GM12874 (cell line): ENCODE measurements at regions not wholly inside any gene's neighbourhood (a gene's known extent, or its start where the extent isn't known, plus 50 kb on each side); places are given as distances from the start of the nearest gene placed in this dataset.

Source experiments
- TF ChIP-seq, protein P1 (sequence below): IDR thresholded peaks from 2 replicates; pipeline ENCODE4 v1.5.1; 2011; ENCODE audit warnings: low read depth, mild to moderate bottlenecking, control low read depth, low read length, moderate library complexity; ENCODE audit not compliant: insufficient read depth

GRCh38 chr16:64358291-64358690, 763.6 kb downstream of the CDH11 start:
- TF ChIP-seq, protein P1, sequence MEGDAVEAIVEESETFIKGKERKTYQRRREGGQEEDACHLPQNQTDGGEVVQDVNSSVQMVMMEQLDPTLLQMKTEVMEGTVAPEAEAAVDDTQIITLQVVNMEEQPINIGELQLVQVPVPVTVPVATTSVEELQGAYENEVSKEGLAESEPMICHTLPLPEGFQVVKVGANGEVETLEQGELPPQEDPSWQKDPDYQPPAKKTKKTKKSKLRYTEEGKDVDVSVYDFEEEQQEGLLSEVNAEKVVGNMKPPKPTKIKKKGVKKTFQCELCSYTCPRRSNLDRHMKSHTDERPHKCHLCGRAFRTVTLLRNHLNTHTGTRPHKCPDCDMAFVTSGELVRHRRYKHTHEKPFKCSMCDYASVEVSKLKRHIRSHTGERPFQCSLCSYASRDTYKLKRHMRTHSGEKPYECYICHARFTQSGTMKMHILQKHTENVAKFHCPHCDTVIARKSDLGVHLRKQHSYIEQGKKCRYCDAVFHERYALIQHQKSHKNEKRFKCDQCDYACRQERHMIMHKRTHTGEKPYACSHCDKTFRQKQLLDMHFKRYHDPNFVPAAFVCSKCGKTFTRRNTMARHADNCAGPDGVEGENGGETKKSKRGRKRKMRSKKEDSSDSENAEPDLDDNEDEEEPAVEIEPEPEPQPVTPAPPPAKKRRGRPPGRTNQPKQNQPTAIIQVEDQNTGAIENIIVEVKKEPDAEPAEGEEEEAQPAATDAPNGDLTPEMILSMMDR: no peak

- TF ChIP-seq, protein P1: no peak
Measured at GRCh38 chr16:64356267-64356666, 765.6 kb downstream of the CDH11 start.

- TF ChIP-seq, protein P1: no peak
Measured at GRCh38 chr16:64352246-64352645, 769.6 kb downstream of the CDH11 start.

DNA sequence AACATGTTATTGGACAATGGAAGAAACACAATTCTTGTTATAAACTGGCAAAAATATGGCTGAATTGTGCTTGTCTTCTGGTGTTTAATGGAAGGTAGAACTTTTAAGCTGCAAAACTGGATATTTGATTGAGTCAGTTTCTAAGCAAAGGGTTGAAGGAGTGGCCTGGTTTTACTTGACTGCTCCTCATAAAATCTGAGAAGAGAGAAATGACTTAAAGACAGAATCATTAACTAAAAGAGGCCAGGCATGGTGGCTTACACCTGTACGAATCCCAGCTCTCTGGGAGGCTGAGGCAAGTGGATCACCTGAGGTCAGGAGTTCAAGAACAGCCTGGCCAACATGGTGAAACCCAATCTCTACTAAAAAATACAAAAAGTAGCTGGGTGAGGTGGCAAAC, 770.7 kb downstream of the CDH11 start:
- TF ChIP-seq, protein P1: no peak

- TF ChIP-seq, protein P1: no peak
Measured at GRCh38 chr16:64346080-64346479, 775.8 kb downstream of the CDH11 start.

DNA sequence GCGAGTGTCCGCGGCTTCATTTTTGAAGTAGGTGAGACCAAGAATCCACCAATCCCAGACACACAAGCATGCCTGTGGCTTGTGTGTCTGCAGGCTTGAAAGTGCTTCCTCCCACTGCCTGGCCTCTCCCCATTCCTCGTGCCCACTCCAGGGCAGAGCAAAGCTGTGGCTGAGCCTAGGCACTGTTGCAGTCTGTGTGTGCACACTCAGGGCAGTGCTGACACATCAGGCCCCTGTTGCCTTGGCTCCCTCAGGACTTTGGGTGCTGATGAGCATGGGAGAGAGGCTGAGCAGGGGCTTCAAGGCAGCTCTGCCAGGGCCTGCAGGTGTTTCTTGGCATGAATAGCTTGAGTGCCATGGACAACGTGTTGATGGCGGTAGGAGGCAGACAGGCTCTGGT, 776.7 kb downstream of the CDH11 start:
- TF ChIP-seq, protein P1: no peak

- TF ChIP-seq, protein P1: no peak
Measured at GRCh38 chr16:64343061-64343819, 778.6 kb downstream of the CDH11 start.
